ENCODE measurements at regions not wholly inside any gene's neighbourhood (a gene's known extent, or its start where the extent isn't known, plus 50 kb on each side); places are given as distances from the start of the nearest gene placed in this dataset.

GRCh38 chr5:1748271-1748670 lies 51.4 kb downstream of the MRPL36 start:
- DNase-seq (ENCODE audit: low read depth in 1 of 2, low spot score in 1 of 2) = no peak

- no peak for DNase-seq (ENCODE audit: low read depth in 1 of 2, low spot score in 1 of 2)
Measured at GRCh38 chr5:1747803-1748085, 51.9 kb downstream of the MRPL36 start.

- DNase-seq (ENCODE audit: low read depth in 1 of 2, low spot score in 1 of 2) = no peak
Measured at GRCh38 chr5:1747079-1747802, 52.4 kb downstream of the MRPL36 start.

- no peak for DNase-seq (ENCODE audit: low read depth in 1 of 2, low spot score in 1 of 2)
Measured at GRCh38 chr5:1746371-1747078, 53.1 kb downstream of the MRPL36 start.

- no peak for DNase-seq (ENCODE audit: low read depth in 1 of 2, low spot score in 1 of 2)
Measured at GRCh38 chr5:1745796-1746370, 53.8 kb downstream of the MRPL36 start.

- DNase-seq (ENCODE audit: low read depth in 1 of 2, low spot score in 1 of 2) = no peak
Measured at GRCh38 chr5:1745123-1745795, 54.4 kb downstream of the MRPL36 start.

GRCh38 chr5:1744393-1745122 lies 55.1 kb downstream of the MRPL36 start:
- DNase-seq (ENCODE audit: low read depth in 1 of 2, low spot score in 1 of 2) = no peak

GRCh38 chr5:1743769-1744085 lies 55.9 kb downstream of the MRPL36 start:
- no peak for DNase-seq (ENCODE audit: low read depth in 1 of 2, low spot score in 1 of 2)

GRCh38 chr5:1743061-1743768 lies 56.4 kb downstream of the MRPL36 start:
- no peak for DNase-seq (ENCODE audit: low read depth in 1 of 2, low spot score in 1 of 2)

- DNase-seq (ENCODE audit: low read depth in 1 of 2, low spot score in 1 of 2) = peak in 1 of 2 donors; percentile 32
Measured at GRCh38 chr5:1737790-1738405, 61.7 kb downstream of the MRPL36 start.

GRCh38 chr5:1736889-1737711 lies 62.5 kb downstream of the MRPL36 start:
- DNase-seq (ENCODE audit: low read depth in 1 of 2, low spot score in 1 of 2) = no peak

GRCh38 chr5:1736065-1736464 lies 63.6 kb downstream of the MRPL36 start:
- DNase-seq (ENCODE audit: low read depth in 1 of 2, low spot score in 1 of 2) = no peak

GRCh38 chr5:1735320-1735970 lies 64.2 kb downstream of the MRPL36 start:
- no peak for DNase-seq (ENCODE audit: low read depth in 1 of 2, low spot score in 1 of 2)

- no peak for DNase-seq (ENCODE audit: low read depth in 1 of 2, low spot score in 1 of 2)
Measured at GRCh38 chr5:1734908-1735289, 64.7 kb downstream of the MRPL36 start.

GRCh38 chr5:1734271-1734907 lies 65.2 kb downstream of the MRPL36 start:
- no peak for DNase-seq (ENCODE audit: low read depth in 1 of 2, low spot score in 1 of 2)

GRCh38 chr5:1733369-1733768 lies 66.3 kb downstream of the MRPL36 start:
- DNase-seq (ENCODE audit: low read depth in 1 of 2, low spot score in 1 of 2) = no peak

GRCh38 chr5:1732945-1733344 lies 66.7 kb downstream of the MRPL36 start:
- no peak for DNase-seq (ENCODE audit: low read depth in 1 of 2, low spot score in 1 of 2)

GRCh38 chr5:1732238-1732941 lies 67.2 kb downstream of the MRPL36 start:
- no peak for DNase-seq (ENCODE audit: low read depth in 1 of 2, low spot score in 1 of 2)

Measured in activated CD4-positive, alpha-beta T cell treated with anti-CD3 and anti-CD28 coated beads, Interleukin-2, amount 50 U/mL, for 24 hours (primary cell).